GM21528 (cell line): ENCODE measurements at regions not wholly inside any gene's neighbourhood (a gene's known extent, or its start where the extent isn't known, plus 50 kb on each side); places are given as distances from the start of the nearest gene placed in this dataset.

Source experiments
- ATAC-seq: cut with Tn5 transposase; IDR thresholded peaks from one replicate; pipeline ENCODE4 v1.9.1; 2021; ENCODE audit warnings: mild to moderate bottlenecking, moderate library complexity; ENCODE audit not compliant: unreplicated experiment, low FRiP score

DNA sequence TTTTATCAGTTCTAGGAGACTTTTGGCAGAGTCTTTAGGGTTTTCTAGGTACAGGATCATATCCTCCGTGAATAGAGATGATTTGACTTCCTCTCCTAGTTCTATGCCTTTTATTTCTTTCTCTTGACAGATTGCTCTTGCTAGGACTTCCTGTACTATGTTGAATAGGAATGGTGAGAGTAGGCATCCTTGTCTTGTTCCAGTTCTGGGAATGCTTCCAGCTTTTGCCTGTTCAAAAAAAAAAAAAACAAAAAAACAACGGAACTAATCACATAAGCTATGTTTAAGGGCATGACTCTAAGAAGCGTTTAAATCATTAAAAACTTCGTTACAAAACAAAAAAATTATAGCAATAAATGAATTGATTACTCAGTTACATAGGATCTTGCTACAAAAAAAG lies 145.7 kb downstream of the NUP35 start:
- ATAC-seq: no peak

DNA sequence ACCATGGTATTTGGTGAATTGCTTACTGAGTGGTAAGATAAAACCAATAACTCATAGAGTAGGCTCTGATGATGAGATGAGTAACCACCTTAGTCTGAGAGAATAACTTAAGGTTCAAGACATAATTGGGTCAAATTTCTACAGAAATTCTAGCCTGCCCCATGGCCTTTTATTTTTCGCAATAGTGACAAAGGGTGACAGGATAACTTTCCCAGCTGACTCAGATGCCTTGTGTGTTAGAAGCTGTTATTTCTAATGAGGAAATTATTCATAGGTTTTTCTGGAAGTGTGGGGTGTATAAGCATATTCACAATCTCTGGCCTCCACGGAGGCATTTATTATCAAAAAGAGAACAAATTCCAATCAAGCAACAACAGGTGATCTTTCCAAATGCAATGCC lies 159.0 kb downstream of the NUP35 start:
- ATAC-seq: no peak

DNA sequence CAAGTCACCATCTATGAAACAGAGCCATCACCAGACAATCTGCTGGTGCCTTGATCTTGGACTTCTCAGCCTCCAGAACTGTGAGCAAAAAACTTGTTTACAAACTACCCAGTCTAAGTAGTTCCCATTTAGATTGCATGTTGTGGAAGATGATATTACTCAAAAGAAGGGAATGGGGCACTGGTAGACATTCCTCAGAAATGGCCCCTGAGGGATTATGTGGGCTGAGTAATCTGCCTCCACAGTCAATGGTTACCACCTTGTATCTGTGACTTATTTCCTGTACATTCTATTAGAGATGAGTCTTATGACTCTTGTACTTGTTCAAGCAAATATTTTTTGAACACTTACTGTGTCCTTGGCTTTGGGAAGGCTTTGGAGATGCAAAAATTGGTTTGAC lies 160.4 kb downstream of the NUP35 start:
- ATAC-seq: no peak

DNA sequence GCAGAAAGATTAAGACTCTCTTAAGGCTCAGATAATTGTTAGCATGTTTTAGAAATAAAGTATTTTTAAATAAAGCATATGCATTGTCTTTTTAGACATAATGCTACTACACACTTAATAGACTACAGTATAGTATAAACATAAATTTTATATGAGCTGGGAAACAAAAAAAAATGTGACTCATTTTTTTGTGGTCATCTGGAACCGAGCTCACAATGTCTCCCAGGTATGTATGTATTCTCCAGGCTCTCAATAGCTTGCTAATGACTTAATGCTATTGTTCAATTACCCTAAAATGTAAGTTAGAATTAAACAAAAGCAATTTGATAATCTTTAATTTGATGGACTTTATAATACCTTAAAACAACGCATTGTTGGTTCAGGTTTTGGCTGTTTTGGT lies 167.2 kb downstream of the NUP35 start:
- no peak for ATAC-seq

DNA sequence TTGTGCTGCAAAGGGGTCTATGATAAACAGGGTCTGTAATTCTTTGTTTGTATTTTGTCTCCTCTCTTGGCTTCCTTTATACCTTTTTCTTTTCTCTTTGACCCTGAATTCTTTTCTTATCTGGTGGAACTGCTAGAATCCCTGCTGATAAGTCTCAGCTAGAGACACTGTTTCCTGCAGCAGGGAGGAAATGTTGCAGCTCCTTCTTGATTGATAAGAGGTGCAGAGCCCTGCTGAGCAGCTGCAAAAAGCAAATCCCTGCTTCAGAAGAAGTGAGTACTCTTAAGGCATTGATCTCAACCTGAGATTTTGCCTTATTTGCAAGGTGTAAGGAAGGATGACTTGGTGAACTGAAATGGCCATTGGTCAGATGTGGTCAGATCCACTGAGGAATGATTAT lies 167.8 kb downstream of the NUP35 start:
- ATAC-seq: no peak

DNA sequence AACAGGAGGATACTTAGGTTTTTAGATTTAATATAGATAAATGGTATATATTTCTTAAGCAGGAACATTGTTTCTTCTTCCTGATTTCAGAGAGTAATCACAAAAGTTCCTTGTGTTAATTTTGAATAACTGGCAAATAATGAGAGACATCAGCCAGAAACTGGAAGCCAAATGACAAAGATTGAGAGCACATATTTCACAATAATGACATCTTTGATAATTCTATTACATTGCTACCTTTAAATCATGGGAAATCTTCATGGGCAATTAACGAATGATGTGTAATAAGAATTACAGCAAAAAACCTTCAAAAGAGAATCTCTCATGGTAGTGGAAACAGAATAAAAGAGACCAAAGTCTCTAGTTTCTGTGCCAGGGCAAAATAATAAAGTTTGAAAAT lies 215.1 kb downstream of the NUP35 start:
- ATAC-seq: no peak

DNA sequence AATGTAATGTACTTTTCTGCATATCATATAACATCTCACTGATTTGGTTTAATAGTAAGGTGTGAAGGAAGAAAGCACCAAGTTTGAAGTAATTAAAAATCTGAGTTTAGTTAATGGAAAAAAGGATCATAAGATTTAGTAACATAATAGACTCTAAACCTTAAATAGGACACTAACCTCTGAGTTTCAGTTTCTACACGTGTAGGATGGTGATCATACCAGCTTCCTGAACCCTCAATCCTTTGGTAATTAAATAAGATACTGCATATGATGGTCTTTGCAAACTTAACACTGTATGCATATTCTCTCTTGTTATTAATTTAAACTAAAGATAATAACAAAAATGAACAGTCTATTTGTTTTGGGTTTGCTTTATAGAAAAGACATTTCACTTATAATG lies 216.8 kb downstream of the NUP35 start:
- no peak for ATAC-seq

DNA sequence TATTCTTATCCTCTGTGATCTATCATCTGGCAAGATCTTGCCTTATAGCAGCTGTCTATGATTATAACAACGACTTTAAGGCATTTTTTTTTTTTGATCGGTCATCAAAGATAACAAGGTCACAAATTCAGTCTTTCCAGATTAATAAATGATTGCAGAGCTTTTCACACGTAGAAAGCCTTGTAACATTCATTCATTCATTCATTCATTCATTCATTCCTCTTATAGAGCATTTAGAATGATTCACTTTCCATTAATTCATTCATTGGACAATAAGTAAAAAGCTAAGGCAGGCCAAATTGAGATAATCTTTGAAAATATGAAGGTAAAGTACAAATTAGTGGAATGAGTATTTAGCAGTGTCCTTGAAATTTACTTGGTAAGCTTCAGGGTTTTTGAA lies 223.7 kb downstream of the NUP35 start:
- no peak for ATAC-seq

DNA sequence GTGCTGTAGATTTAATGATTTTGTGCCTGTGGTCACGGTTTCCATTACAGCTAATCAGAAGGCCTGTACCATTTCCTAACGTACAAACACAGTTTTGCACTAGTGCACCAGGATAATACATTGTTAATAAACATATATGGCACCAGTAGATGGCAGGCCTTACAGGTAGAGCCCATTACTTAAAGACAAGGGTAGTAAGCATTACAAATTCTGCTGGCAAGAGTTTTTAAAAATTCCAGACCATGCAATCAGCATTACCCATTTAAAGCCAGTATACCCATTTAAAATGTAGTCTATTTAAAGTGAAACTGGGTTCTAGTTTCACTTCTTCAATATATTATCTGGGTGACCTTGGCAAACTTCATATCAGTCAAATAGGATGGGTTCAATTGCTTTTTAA lies 224.2 kb downstream of the NUP35 start:
- ATAC-seq: peak; percentile 87

DNA sequence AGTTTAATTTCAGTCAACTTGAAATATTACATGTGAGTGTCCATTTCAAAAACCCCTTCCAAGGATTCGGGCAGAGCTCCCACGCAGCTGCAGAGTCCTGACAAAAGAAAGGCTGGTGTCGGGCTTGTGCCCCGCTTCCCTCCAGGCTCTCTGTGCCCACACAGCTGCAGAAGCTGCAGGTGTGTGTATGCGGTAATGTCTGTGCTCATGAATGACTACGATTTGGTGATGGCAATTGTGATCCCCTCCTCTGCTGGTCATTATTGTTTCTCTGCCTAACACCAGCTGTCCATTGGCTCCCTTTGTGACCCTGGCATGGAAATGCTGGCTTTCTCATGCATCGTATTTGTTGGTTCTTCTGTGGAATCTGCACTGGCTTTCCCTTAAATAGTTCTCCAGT lies 224.8 kb downstream of the NUP35 start:
- peak; percentile 51 for ATAC-seq

DNA sequence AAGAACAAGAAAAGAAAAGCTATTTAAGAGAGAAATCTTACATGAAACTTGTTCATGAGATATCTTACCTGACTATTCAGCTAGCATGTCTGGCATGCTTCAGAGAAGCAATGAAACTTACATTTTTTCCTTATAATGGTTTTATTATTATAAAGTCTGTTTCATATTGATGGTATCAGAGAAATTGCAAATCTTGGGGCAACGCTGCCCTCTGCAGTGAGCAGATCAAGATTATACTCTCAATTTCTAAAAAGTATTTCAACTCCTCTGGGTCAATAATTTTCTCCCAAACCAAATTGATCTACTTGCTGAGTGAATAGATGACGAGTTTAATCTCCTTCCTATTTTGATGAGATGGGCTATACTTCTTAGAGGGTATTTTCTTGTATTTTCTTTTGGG lies 235.6 kb downstream of the NUP35 start:
- no peak for ATAC-seq

DNA sequence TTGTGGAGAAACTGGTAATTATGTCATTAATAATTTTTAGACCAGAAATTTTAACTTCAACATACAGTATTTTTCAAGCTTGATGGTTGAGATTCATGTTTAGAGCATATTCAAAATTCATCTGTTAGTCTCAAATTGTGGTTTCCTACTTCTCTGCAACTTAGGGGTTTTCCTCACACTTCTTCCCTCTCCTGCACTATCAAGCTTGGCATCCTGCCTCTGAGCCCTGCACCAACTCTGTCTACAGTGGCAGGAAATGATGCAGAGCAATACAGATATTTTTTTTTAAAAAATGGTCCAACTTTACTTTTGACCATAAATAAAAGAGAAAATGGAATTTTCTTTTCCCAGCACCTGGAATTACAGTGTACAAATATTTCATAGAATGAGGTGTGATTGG lies 247.3 kb downstream of the NUP35 start:
- ATAC-seq: no peak

DNA sequence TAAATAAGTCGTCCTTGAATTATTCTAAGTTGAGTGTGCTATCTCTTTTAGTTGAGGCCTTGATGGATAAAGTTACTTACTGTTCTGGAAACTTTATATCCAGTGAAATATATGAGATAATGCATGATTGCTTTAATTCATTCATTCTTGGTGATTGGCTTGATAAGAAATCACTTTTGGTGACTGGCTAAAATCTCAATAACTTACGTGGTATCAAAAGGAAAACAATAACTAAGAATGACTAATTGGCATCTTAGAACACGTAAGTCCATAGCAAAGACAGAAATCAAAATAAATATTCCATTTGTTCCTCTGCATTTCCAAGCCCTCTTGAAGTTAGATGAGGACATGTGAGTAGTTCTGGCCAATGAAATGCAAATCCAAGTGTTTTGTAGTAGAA lies 251.6 kb downstream of the NUP35 start:
- ATAC-seq: no peak

DNA sequence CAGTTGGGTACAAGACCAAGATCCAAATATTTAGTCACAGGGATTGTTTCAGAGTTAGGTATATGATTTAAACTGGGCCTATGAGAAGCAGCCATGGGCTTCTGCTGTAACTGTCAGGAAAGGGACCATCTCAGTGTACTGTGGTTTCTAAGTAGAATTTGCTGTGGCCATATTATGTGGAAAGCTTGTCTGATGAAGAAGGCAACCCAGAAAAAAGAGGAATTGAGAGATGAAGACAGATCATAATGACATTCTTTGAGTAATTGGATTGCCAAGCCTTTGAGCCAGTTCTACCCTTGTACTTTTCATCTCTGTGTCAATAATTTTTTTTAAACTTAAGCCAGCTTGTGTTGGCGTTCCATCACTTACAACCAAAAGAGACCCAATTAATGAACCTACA lies 259.6 kb downstream of the NUP35 start:
- ATAC-seq: no peak

DNA sequence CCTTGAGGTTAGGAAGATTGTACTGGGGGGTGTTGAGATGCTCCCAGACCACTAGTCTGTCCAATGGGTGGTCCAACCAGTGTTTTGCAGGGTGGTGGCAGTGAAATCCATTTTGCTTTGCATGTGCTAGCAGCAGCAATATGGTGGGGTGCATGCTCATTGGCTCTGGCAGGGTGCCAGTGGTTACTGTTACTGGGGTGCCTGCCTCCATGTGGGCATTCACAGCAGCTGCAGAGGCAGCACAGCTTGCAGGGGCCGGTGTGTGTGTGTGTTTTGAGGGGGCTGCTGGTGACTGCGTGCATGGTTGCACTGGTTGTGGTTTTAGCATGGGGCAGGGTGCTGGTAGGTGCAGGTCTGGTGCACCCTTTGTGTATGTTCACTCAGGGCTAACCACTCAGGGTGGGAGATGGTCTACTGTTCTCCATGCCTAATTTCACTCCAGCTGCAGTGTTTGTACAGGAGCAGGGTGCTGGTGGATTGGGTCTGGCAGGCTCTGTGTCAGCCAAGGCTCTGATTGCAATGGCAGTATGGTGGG lies 265.4 kb downstream of the NUP35 start:
- no peak for ATAC-seq

DNA sequence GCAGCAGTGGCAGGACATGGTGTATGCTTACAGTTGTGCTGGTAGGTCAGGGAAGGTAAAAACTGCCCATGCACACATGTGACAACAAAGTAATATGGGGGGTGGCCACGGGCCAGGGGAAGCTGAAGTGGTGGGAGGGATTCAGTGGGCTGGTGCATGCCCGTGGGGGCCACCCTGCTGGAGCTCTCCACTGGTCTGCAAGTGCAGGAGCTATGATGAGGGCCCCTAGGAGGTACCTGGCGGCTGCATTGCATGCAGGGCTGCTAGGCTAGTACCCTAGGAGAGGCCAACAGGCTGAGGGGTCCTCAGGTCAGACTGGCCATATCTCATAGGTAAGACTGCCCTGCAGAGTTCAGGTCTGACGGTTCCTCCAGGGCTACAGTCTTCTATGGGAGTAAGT lies 265.9 kb downstream of the NUP35 start:
- no peak for ATAC-seq

DNA sequence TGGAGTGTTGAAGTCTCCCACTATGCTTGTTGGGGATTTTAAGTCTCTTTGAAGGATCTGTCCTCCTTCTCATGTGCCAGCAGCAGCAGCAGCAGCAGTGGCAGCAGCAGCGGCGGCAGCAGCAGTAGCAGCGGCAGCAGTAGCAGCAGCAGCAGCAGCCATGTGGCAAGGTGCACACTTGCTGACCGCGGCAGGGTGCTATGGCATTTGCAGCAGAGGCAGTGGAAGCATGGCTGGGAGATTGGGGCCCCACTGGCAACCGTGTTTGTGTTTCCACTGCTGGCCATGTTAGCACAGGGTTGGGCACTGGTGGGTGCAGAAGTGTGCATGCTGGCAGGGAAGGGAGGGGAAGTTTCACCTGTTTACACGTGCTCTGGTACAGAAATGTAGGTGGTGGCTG lies 280.1 kb downstream of the NUP35 start:
- no peak for ATAC-seq

DNA sequence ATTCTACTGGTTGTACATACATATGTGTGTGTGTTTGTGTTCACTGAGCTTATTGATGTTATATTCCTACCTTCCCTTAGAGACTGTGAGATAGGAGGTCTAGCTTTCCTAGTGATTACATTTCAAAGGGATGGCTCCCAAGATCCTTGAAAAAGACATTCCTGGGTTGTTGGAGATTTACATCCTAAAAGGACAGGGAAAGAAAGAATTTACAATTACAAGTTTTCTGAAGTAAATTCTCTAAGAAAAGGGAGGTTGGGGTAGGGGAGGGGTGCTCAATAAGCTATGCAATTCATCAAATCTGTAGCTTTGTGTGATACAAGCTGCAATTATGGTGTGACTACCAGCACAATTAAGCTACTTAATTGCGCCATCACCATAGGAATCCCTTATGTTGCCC lies 284.3 kb downstream of the NUP35 start:
- no peak for ATAC-seq

DNA sequence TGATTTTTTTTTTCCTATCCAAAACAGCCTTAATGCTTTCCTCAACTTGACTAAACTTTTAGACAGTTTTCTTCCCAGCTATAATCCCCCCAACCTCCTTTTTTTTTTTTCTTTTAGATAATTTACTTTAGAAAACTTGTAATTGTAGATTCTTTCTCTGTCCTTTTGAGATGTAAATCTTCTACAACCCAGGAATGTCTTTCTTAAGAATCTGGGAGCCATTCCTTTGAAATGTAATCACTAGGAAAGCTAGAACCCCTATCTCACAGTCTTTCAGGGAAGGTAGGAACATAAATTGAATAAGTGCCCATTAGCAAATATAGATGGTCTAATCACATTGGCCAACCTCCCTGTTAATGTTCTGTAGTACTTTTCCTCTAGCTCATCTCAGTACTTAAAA lies 285.4 kb downstream of the NUP35 start:
- no peak for ATAC-seq

DNA sequence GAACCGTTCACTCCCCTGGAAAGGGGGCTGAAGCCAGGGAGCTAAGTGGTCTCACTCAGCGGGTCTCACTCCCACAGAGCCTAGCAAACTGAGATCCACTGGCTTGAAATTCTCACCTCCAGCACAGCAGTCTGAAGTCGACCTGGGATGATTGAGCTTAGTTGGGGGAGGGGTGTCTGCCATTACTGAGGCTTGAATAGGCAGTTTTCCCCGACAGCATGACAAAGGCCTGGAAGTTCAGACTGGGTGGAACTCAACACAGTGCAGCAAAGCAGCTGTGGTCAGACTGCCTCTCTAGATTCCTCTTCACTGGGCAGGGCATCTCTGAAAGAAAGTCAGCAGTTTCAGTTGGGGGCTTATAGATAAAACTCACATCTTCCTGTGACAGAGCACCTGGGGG lies 292.5 kb downstream of the NUP35 start:
- no peak for ATAC-seq

DNA sequence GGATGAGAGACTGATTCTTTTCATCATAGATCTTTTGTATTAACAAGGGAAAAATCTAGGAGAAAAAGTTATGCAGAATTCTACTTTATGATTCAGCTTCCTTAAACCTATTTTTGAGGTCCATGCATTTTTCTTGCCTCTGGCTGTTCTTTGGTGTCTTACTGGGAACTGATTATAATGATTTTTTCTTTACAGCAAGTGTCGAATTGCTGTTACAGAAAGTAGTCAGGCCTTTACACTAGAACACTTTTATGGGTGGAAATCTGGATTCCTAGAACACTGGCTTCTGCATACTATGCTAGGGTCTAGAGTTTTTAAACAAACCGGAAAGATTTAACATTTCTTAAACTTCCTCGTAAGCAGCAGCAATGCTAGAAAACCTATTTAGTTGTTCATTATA lies 302.6 kb downstream of the NUP35 start:
- no peak for ATAC-seq

DNA sequence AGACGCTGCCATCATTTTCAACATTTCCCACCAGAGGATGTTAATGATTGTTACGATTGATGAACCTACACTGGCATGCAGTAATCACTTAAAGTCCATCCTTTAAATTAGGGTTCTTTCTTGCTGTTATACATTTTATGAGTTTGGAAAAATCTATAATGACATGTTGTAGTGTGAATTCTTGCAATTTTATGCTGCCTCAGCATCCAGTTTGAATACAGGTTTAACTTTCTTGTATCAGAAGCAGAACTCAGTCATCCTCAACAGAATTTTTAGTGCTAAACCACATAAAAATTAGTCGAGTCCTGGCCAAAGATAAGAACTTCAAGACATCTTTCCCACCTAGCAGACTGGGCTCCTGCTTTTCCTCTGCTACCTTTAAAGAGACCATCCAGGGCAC lies 303.3 kb downstream of the NUP35 start:
- no peak for ATAC-seq

DNA sequence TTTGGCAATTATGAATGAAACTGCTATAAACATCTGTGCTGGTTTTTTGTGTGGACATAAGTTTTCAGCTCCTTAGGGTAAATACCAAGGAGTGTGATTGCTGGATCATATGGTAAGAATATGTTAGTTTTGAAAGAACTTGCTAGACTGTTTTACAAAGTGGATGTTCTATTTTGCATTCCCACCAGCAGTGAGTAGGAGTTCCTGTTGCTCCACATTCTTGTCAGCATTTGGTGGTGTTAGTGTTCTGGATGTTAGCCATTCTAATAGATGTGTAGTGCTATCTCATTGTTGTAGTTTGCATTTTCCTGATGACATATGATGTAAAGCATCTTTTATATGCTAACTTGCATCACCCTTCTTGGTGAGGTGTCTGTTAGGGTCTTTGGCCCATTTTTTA lies 304.6 kb downstream of the NUP35 start:
- ATAC-seq: no peak
